Thymus (tissue), 11 donors: ENCODE measurements at regions not wholly inside any gene's neighbourhood (a gene's known extent, or its start where the extent isn't known, plus 50 kb on each side); places are given as distances from the start of the nearest gene placed in this dataset.

Source experiments
- DNase-seq, 9 donors: peaks; one replicate each; pipeline ENCODE4 v3.0.0-alpha.2; 2013; ENCODE audit warnings: low spot score in 9 of 9, low read depth in 6 of 9, missing footprints in 1 of 9
- H3K27ac ChIP-seq, 2 donors: one replicate each; pipeline ENCODE4 v1.5.1; 2013; ENCODE audit warnings: control low read depth in 1 of 2, low read depth in 1 of 2, low read length in 1 of 2, mild to moderate bottlenecking in 1 of 2, moderate library complexity in 1 of 2
- H3K27me3 ChIP-seq, 2 donors: one replicate each; pipeline ENCODE4 v1.5.1; 2013; ENCODE audit warnings: low read length in 1 of 2; ENCODE audit not compliant: control insufficient read depth in 2 of 2, insufficient read depth in 1 of 2
- H3K36me3 ChIP-seq, 2 donors: one replicate each; pipeline ENCODE4 v1.5.1; 2013; ENCODE audit warnings: low read length in 1 of 2, mild to moderate bottlenecking in 1 of 2, moderate library complexity in 1 of 2; ENCODE audit not compliant: control insufficient read depth in 2 of 2, insufficient read depth in 2 of 2
- H3K4me1 ChIP-seq, 2 donors: one replicate each; pipeline ENCODE4 v1.5.1; 2013; ENCODE audit warnings: low read length in 2 of 2; ENCODE audit not compliant: control insufficient read depth in 2 of 2, insufficient read depth in 2 of 2
- H3K4me3 ChIP-seq, 2 donors: one replicate each; pipeline ENCODE4 v1.5.1; 2013; ENCODE audit warnings: low read length in 2 of 2, control low read depth in 1 of 2, mild to moderate bottlenecking in 1 of 2
- H3K9me3 ChIP-seq, 2 donors: one replicate each; pipeline ENCODE4 v1.5.1; 2013; ENCODE audit warnings: low read length in 1 of 2, mild to moderate bottlenecking in 1 of 2; ENCODE audit not compliant: control insufficient read depth in 2 of 2, insufficient read depth in 1 of 2
- WGBS: extraction: QIAGEN DNeasy Blood & Tissue Kit; methylation state at CpG from one replicate; pipeline ENCODE4 v1.1.7; 2013; 5-methylcytosine and 5-hydroxymethylcytosine counted together
- donor health status: healthy.

DNA sequence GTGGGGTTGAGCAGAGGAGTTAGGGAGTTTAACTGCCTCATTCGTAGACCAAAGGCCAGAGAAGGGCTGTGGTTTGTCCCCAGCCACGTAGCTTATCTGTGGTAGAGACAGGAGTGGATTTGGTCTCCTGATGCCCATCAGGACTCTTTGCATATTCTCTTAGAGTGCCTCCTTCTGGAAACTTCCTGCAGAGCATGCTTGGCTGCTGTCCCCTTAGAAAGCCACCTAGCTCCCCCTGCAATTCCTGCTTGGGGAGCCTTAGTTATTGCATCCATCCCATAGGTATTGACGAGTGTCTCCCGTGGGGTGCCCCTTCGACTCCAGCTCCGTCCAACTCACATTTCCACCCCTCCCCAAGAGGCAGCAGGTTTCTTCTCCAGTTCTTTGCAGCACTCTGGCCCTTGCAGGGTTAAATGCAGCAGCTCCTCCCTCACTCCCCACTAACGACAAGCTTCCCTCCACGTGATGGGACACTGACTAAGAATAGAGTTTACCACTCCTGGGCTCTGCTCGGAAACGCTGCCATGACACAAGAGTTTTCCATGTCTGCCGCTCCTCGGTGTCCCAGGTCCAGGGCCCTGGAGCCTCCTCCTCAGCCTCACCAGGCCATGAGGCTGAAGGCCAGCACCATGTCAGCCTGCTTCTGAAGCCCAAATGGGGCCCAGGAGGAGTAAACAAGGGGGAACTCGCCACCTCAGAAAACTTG, 147.8 kb upstream of the UNC5B start:
- no peaks in the 10 kb centered on the region for H3K9me3 ChIP-seq
- no peaks in the 10 kb centered on the region for H3K36me3 ChIP-seq
- H3K4me3 ChIP-seq: no peak overlapping the region
- H3K4me1 ChIP-seq: peaks cover 0 to 19% of the 10 kb centered on the region in 2 donors
- DNase-seq: no peak
- no peaks in the 10 kb centered on the region for H3K27me3 ChIP-seq
- H3K27ac ChIP-seq: no peak overlapping the region
- WGBS: 77% methylated on average over 13 of the region's 13 CpGs

DNA sequence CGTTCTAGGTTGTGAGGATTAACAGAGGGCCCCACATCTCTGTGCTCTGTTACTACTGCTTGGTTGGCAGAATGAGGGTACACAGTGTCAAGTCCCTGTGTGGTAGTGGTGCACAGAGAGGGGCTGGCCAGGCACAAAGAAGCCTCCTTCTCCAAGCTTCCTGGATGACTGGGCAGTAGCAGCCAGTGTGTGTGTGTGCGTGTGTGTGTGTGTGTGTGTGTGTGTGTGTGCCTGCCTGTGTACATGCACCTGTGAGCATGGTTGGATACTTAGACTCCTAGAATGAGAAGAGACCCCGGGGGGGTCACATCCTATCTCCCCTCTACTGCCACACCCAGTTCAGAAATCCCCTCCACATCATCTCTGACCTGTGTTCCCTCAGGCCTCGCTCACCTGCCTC, 146.7 kb upstream of the UNC5B start:
- Histone ChIP-seq H3K4me3 (no peak overlapping the region), H3K9me3 (no peaks in the 10 kb centered on the region), H3K4me1 (peaks cover 0 to 24% of the 10 kb centered on the region in 2 donors), H3K27ac (no peak overlapping the region), H3K27me3 (no peaks in the 10 kb centered on the region), H3K36me3 (no peaks in the 10 kb centered on the region)
- no peak for DNase-seq
- WGBS: 89% methylated on average over 4 of the region's 4 CpGs

DNA sequence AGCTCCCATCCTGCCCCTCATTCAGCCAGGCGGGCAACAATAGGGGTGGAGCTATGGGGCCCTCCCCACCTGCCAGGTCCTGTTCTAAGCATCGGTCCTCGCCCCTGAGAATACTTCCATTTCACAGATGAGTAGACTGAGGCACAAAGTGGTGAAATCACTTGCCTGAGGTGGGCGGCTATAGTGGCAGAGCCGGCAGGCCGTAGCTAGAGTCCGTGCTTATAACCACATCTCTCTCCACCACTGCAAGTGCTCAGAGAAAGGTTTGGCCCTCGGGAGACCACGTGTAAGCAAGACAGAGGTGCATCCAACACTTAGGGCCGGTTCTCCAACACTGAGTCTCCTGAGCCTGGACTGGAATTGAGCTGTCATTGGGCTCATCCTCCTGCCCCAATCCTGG, 145.8 kb upstream of the UNC5B start:
- 98% methylated on average over 10 of the region's 10 CpGs for WGBS
- Histone ChIP-seq H3K4me1 (peaks cover 0 to 24% of the 10 kb centered on the region in 2 donors), H3K9me3 (no peaks in the 10 kb centered on the region), H3K27ac (no peak overlapping the region), H3K36me3 (no peaks in the 10 kb centered on the region), H3K4me3 (no peak overlapping the region), H3K27me3 (no peaks in the 10 kb centered on the region)
- DNase-seq: no peak

DNA sequence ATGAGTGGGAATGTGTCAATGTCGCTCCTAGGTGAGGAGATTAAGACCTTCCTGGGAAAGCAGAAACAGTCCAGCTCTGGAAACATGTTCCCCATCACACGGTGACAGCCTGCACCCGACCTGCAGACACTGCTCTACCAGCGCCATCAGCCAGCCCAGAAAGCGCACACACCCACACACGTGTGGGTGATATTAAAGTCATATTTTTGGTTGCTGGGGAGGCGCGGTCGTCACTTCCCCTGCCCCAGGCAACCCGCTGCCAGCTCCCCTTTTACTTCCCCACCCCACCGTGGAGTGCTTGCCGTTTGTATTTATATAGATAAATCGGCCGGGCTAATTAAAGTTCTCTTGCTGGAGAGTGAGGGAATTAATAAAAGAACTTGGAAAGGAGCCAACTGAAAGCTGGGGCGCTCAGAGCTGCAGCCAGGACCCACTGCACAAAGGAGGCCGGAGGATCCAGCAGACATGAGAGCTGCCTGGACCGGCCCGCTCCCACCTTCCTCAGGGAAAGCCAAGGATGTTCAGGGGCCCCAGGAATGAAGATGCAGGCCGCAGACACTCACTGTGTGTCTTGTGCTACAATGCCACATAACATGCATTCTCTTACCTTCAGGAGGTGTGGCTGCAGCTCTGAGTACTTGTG, 145.2 kb upstream of the UNC5B start:
- DNase-seq: no peak
- Histone ChIP-seq H3K36me3 (no peaks in the 10 kb centered on the region), H3K4me3 (no peak overlapping the region), H3K27me3 (no peaks in the 10 kb centered on the region), H3K9me3 (no peaks in the 10 kb centered on the region), H3K4me1 (peaks cover 0 to 21% of the 10 kb centered on the region in 2 donors), H3K27ac (no peak overlapping the region)
- 64% methylated on average over 19 of the region's 19 CpGs for WGBS

DNA sequence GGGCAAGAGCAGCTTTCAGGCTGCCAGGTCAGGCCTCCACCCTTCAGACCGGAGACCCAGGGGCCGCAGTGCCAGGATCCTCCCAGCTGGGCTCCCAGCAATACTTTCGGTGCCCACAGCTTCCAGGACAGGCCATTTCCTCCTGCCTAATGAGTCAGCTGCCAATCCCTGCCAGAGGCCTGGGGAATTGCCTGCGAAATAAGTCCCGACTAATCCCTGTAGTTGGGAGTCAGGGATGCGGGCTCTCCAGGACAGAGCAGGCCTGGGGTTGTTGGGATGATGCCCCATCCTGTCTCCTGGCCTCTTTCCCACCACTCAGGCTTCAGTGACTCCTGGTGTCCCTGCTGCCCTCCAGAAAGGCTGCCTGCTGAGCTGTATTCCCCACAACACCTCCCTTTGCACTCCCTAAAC, 143.5 kb upstream of the UNC5B start:
- peaks cover 0 to 21% of the 10 kb centered on the region in 2 donors for H3K4me1 ChIP-seq
- DNase-seq: no peak
- no peak overlapping the region for H3K27ac ChIP-seq
- no peak overlapping the region for H3K4me3 ChIP-seq
- no peaks in the 10 kb centered on the region for H3K9me3 ChIP-seq
- WGBS: 95% methylated on average over 6 of the region's 6 CpGs
- H3K27me3 ChIP-seq: no peaks in the 10 kb centered on the region
- H3K36me3 ChIP-seq: no peaks in the 10 kb centered on the region

DNA sequence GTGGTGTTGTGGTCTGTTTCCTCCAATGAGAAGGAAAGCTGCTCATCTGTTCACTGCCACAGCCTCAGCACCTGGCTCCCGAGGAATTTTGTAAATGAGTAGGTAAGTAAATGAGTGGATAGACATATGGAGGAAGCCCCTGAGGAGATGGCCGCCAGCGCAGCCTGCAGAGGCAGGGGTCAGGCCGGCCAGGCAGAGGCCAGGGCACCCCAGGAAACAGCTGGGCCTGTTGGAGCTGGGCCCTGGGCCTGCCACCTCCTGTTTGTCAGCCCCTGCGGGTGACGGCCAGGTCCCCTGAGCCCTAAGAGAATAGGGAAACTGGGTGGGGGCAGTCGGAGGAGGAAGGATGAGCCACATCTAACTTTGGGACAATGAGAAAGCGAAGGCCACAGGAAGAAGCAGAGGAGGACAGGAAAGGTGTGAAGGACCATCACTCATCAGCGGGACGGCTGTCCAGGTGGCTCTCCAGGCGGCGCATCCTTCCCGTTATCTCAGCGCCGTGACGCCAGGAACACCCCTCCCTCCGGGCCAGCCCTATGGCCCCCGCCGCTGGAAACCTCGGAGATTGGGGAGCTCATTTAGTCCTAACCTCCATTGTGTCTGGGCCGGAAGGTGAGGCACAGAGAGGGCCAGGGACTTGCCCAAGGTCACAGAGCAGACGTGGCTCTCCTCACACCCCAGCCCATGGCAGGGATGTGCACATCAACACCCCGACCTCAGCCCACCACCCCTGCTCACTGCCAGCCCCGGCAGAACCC, 142.3 kb upstream of the UNC5B start:
- Histone ChIP-seq H3K9me3 (no peaks in the 10 kb centered on the region), H3K27ac (no peak overlapping the region), H3K36me3 (no peaks in the 10 kb centered on the region), H3K4me3 (no peak overlapping the region), H3K27me3 (no peaks in the 10 kb centered on the region), H3K4me1 (peaks cover 0 to 17% of the 10 kb centered on the region in 2 donors)
- peak in 1 of 9 donors; percentile 26 for DNase-seq
- 84% methylated on average over 24 of the region's 24 CpGs for WGBS

DNA sequence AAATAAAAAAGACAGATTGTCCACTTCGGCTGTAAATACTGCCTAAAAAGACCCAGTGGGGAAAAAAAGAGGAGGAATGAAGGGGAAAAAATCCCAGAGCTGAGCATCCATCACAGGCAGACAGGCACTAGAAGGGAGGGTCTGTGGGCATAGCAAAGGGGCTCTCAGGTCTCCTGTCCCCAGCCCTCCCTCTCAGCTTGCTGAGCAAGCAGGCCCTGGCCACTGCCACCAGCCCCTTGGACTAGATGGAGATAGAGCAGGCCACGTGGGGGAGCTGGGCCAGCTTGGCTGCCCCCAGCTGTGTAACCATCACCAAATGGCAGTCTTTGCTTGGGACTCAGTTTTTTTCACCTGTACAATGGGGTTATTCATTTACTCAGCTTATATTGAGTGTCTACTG, 141.6 kb upstream of the UNC5B start:
- 86% methylated on average over 2 of the region's 2 CpGs for WGBS
- Histone ChIP-seq H3K4me1 (peaks cover 0 to 17% of the 10 kb centered on the region in 2 donors), H3K9me3 (no peaks in the 10 kb centered on the region), H3K27ac (no peak overlapping the region), H3K36me3 (no peaks in the 10 kb centered on the region), H3K4me3 (no peak overlapping the region), H3K27me3 (no peaks in the 10 kb centered on the region)
- DNase-seq: no peak

DNA sequence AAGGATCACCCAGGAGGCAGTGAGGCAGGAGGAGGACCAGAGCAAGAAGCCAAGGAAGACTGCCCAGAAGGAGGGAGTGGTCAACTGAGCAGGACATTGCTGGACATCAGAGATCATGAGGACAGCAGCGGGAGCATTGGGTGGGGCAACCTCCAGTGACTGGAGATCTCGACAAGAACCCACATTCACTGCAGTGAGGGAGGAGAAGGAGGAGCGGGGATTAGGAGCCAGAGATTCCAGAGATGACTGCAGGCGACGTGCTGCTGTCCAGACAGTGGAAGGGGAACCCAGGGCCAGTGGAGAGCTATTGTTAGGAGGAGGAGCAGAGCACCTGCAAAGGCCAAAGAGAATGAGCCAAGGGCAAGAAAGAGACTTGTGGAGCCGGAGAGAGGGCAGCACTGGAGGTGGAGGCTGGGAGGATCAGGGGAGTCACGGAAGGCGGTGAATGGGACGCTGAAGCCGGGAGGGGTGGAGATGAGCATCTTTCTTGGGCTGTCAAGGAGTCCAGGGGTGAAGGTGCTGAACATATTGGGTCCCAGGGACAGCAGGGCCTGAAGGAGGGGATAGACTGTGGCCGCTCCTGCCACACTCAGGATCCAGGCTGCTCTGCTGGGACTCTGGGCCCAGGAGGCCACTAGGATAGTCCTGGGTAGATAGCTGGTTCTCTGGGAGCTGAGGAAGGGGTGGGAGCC, 140.1 kb upstream of the UNC5B start:
- 96% methylated on average over 11 of the region's 11 CpGs for WGBS
- no peak overlapping the region for H3K27ac ChIP-seq
- no peaks in the 10 kb centered on the region for H3K9me3 ChIP-seq
- H3K36me3 ChIP-seq: no peaks in the 10 kb centered on the region
- H3K4me1 ChIP-seq: peaks cover 0 to 15% of the 10 kb centered on the region in 2 donors
- no peak overlapping the region for H3K4me3 ChIP-seq
- no peaks in the 10 kb centered on the region for H3K27me3 ChIP-seq
- DNase-seq: no peak

DNA sequence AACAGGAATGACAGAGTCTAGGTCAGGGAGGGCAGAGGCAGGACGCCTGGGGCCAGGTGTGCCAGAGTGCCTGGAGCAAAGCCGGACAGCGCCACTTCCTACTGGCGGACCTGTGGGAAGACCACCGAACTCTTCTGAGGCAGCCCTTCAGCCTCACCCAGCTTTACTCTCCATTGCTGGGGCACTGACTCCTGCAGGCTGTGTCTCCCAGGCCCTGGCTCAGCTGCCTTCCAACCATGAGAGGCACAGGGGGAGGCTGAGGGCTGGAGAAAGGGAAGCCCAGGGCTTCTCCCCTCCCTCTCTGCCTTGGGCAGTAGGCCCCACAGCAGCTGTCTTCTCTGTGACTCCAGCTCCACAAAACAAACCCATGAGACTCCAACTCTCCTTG, 139.6 kb upstream of the UNC5B start:
- H3K4me3 ChIP-seq: no peak overlapping the region
- H3K27me3 ChIP-seq: no peaks in the 10 kb centered on the region
- peaks cover 0 to 15% of the 10 kb centered on the region in 2 donors for H3K4me1 ChIP-seq
- H3K27ac ChIP-seq: no peak overlapping the region
- H3K9me3 ChIP-seq: no peaks in the 10 kb centered on the region
- no peaks in the 10 kb centered on the region for H3K36me3 ChIP-seq
- DNase-seq: no peak
- WGBS: 87% methylated on average over 5 of the region's 5 CpGs
